ENCODE measurements at regions not wholly inside any gene's neighbourhood (a gene's known extent, or its start where the extent isn't known, plus 50 kb on each side); places are given as distances from the start of the nearest gene placed in this dataset.

GRCh38 chr4:121510341-121510874 is 129.6 kb upstream of the QRFPR start:
- FAIRE-seq, result no peak
- Histone ChIP-seq H3K27me3 (ENCODE audit: control insufficient read depth in 2 of 2, insufficient read depth in 2 of 2, low read length in 2 of 2) (no peaks in the 10 kb centered on the region), H2AFZ (ENCODE audit: low read depth, low read length) (no peak overlapping the region), H3K4me2 (ENCODE audit: insufficient read depth, low read length) (no peak overlapping the region), H3K9ac (ENCODE audit: insufficient read depth in 1 of 2, low read depth in 2 of 2, low read length in 2 of 2) (no peak overlapping the region), H3K27ac (ENCODE audit: extremely low read depth, low read depth, low read length) (no peak overlapping the region), H3K4me3 (no peak overlapping the region), H3K4me1 (replicated peaks in 1 of 2; ENCODE audit: control insufficient read depth in 2 of 2, insufficient read depth in 2 of 2, low read length in 2 of 2) (no peaks in the 10 kb centered on the region), H3K9me1 (ENCODE audit: control insufficient read depth, insufficient read depth, low read length) (no peaks in the 10 kb centered on the region), H4K20me1 (replicated peaks; ENCODE audit: control insufficient read depth, insufficient read depth, low read length) (no peaks in the 10 kb centered on the region), H3K9me3 (replicated peaks; ENCODE audit: control insufficient read depth, insufficient read depth, low read depth, low read length) (no peaks in the 10 kb centered on the region), H3K79me2 (ENCODE audit: control insufficient read depth, insufficient read depth, low read length) (no peaks in the 10 kb centered on the region), H3K36me3 (ENCODE audit: control insufficient read depth, insufficient read depth, low read length) (no peaks in the 10 kb centered on the region)
- in situ Hi-C loops (cut with MboI) (no loop called here), intact Hi-C loops (cut with micrococcal nuclease) (no loop called here)
- WGBS (ENCODE audit: insufficient coverage, low coverage, missing lambda C conversion rate), result 0% methylated on average over 2 of the region's 2 CpGs
- CTCF ChIA-PET (ENCODE audit: low intra/inter-chr PET ratio), result no interaction called here
- DNase-seq (ENCODE audit: extremely low read depth in 1 of 4, low spot score in 3 of 4), result no peak
- TF ChIP-seq HDAC1 (IDR thresholded peaks at IDR 0.05), result no peak
- TF ChIP-seq ZBTB7A (IDR thresholded peaks at IDR 0.05; ENCODE audit: borderline replicate concordance, control insufficient read depth, low read depth, low read length), result no peak
- no peak for TF ChIP-seq SIX5 (IDR thresholded peaks at IDR 0.05; ENCODE audit: borderline replicate concordance in 1 of 2, insufficient read depth in 1 of 2, low read depth in 1 of 2, low read length in 2 of 2)
- no peak for TF ChIP-seq OTX1 (CRISPR knock-in tag; IDR thresholded peaks at IDR 0.05)
- no peak for TF ChIP-seq ARID2 (IDR thresholded peaks at IDR 0.05)
- TF ChIP-seq ZNF3 (CRISPR knock-in tag; IDR thresholded peaks at IDR 0.05), result no peak
- no peak for TF ChIP-seq ZNF407 (IDR thresholded peaks at IDR 0.05; ENCODE audit: low read depth)
- no peak for TF ChIP-seq RCOR1 (IDR thresholded peaks at IDR 0.05; ENCODE audit: borderline replicate concordance in 1 of 2, low read depth in 2 of 2, low read length in 2 of 2)
- no peak for TF ChIP-seq ZSCAN29 (IDR thresholded peaks at IDR 0.05)
- TF ChIP-seq ZNF830 (CRISPR knock-in tag; IDR thresholded peaks at IDR 0.05), result no peak
- TF ChIP-seq RNF2 (IDR thresholded peaks at IDR 0.05), result no peak
- TF ChIP-seq RBM25 (IDR thresholded peaks at IDR 0.05; ENCODE audit: low read depth, low read length, severe bottlenecking), result no peak
- TF ChIP-seq ZNF12 (CRISPR knock-in tag; IDR thresholded peaks at IDR 0.05), result no peak
- TF ChIP-seq SIRT6 (IDR thresholded peaks at IDR 0.05; ENCODE audit: low read depth, low read length), result no peak
- no peak for TF ChIP-seq CC2D1A (IDR thresholded peaks at IDR 0.05)
- BruUV-seq (replicated peaks), result no TSS peak
- POLR2A ChIA-PET, result interaction anchor here (0.8 kb wide), 1 partner anchor 25 kb away, joined by 3 read pairs; no protein-coding TSS in a partner anchor
- no peak for ATAC-seq

All from K562 (cell line).